ENCODE measurements at regions not wholly inside any gene's neighbourhood (a gene's known extent, or its start where the extent isn't known, plus 50 kb on each side); places are given as distances from the start of the nearest gene placed in this dataset.

GRCh38 chr10:9828110-9828509 lies 1189.6 kb upstream of the CELF2 start:
- no peaks in the 10 kb centered on the region for H3K9me3 ChIP-seq

GRCh38 chr10:9833942-9834341 lies 1183.7 kb upstream of the CELF2 start:
- Histone ChIP-seq H3K4me1 (no peaks in the 10 kb centered on the region), H3K36me3 (no peaks in the 10 kb centered on the region), H3K27me3 (no peaks in the 10 kb centered on the region), H3K4me3 (no peak overlapping the region), H3K9me3 (no peaks in the 10 kb centered on the region), H3K27ac (no peak overlapping the region)
- TF ChIP-seq POLR2A (IDR thresholded peaks at IDR 0.05): no peak
- no peak for TF ChIP-seq CTCF (IDR thresholded peaks at IDR 0.05)
- no peak for DNase-seq

More at GRCh38 chr10:9828110-9828509, 1189.6 kb upstream of the CELF2 start:
- Histone ChIP-seq H3K27ac (no peak overlapping the region), H3K27me3 (no peaks in the 10 kb centered on the region), H3K4me3 (no peak overlapping the region), H3K36me3 (no peaks in the 10 kb centered on the region), H3K4me1 (no peaks in the 10 kb centered on the region)
- DNase-seq: no peak
- no peak for TF ChIP-seq POLR2A (IDR thresholded peaks at IDR 0.05)
- no peak for TF ChIP-seq CTCF (IDR thresholded peaks at IDR 0.05)

GRCh38 chr10:9834434-9834833 lies 1183.2 kb upstream of the CELF2 start:
- Histone ChIP-seq H3K9me3 (no peaks in the 10 kb centered on the region), H3K4me3 (no peak overlapping the region)
- TF ChIP-seq CTCF (IDR thresholded peaks at IDR 0.05): no peak
- no peak for TF ChIP-seq POLR2A (IDR thresholded peaks at IDR 0.05)

GRCh38 chr10:9845075-9845474 lies 1172.6 kb upstream of the CELF2 start:
- Histone ChIP-seq H3K36me3 (no peaks in the 10 kb centered on the region), H3K4me3 (no peak overlapping the region), H3K27me3 (no peaks in the 10 kb centered on the region), H3K27ac (no peak overlapping the region), H3K9me3 (peaks cover 0 to 3% (median 0%) of the 10 kb centered on the region in 4 donors), H3K4me1 (no peaks in the 10 kb centered on the region)
- TF ChIP-seq POLR2A (IDR thresholded peaks at IDR 0.05) (no peak), CTCF (IDR thresholded peaks at IDR 0.05) (no peak)
- no peak for DNase-seq

More at GRCh38 chr10:9834434-9834833, 1183.2 kb upstream of the CELF2 start:
- no peak overlapping the region for H3K27ac ChIP-seq
- no peak for DNase-seq
- no peaks in the 10 kb centered on the region for H3K4me1 ChIP-seq
- H3K27me3 ChIP-seq: no peaks in the 10 kb centered on the region
- H3K36me3 ChIP-seq: no peaks in the 10 kb centered on the region

- H3K4me3 ChIP-seq: no peak overlapping the region
- no peaks in the 10 kb centered on the region for H3K4me1 ChIP-seq
- peaks cover 0 to 3% (median 0%) of the 10 kb centered on the region in 4 donors for H3K9me3 ChIP-seq
- TF ChIP-seq CTCF (IDR thresholded peaks at IDR 0.05) (no peak), POLR2A (IDR thresholded peaks at IDR 0.05) (no peak)
- no peaks in the 10 kb centered on the region for H3K36me3 ChIP-seq
- DNase-seq: no peak
- H3K27ac ChIP-seq: no peak overlapping the region
- no peaks in the 10 kb centered on the region for H3K27me3 ChIP-seq
Measured at GRCh38 chr10:9848278-9848677, 1169.4 kb upstream of the CELF2 start.

GRCh38 chr10:9848981-9849380 lies 1168.7 kb upstream of the CELF2 start:
- Histone ChIP-seq H3K27ac (no peak overlapping the region), H3K4me3 (no peak overlapping the region), H3K36me3 (no peaks in the 10 kb centered on the region), H3K27me3 (no peaks in the 10 kb centered on the region), H3K9me3 (peaks cover 0 to 3% (median 0%) of the 10 kb centered on the region in 4 donors), H3K4me1 (no peaks in the 10 kb centered on the region)
- no peak for TF ChIP-seq CTCF (IDR thresholded peaks at IDR 0.05)
- TF ChIP-seq POLR2A (IDR thresholded peaks at IDR 0.05): no peak
- DNase-seq: no peak
